ENCODE measurements at regions not wholly inside any gene's neighbourhood (a gene's known extent, or its start where the extent isn't known, plus 50 kb on each side); places are given as distances from the start of the nearest gene placed in this dataset.

- DNase-seq (ENCODE audit: low read depth), result no peak
Observed at GRCh38 chr9:107118863-107119624, 164.0 kb upstream of the RAD23B start.

GRCh38 chr9:107119735-107120134 is 163.3 kb upstream of the RAD23B start:
- no peak for DNase-seq (ENCODE audit: low read depth)

- DNase-seq (ENCODE audit: low read depth), result no peak
Observed at GRCh38 chr9:107123389-107123788, 159.7 kb upstream of the RAD23B start.

- no peak for DNase-seq (ENCODE audit: low read depth)
Observed at GRCh38 chr9:107127608-107128007, 155.5 kb upstream of the RAD23B start.

- no peak for DNase-seq (ENCODE audit: low read depth)
Observed at GRCh38 chr9:107131108-107131799, 151.8 kb upstream of the RAD23B start.

- DNase-seq (ENCODE audit: low read depth), result no peak
Observed at GRCh38 chr9:107136296-107136695, 146.8 kb upstream of the RAD23B start.

GRCh38 chr9:107137495-107138202 is 145.4 kb upstream of the RAD23B start:
- no peak for DNase-seq (ENCODE audit: low read depth)

GRCh38 chr9:107138261-107138992 is 144.7 kb upstream of the RAD23B start:
- DNase-seq (ENCODE audit: low read depth), result no peak

- no peak for DNase-seq (ENCODE audit: low read depth)
Observed at GRCh38 chr9:107141967-107142366, 141.1 kb upstream of the RAD23B start.

- DNase-seq (ENCODE audit: low read depth), result no peak
Observed at GRCh38 chr9:107142430-107142829, 140.6 kb upstream of the RAD23B start.

GRCh38 chr9:107142896-107143603 is 140.0 kb upstream of the RAD23B start:
- DNase-seq (ENCODE audit: low read depth), result no peak

GRCh38 chr9:107144475-107144874 is 138.6 kb upstream of the RAD23B start:
- no peak for DNase-seq (ENCODE audit: low read depth)

GRCh38 chr9:107147134-107147533 is 135.9 kb upstream of the RAD23B start:
- no peak for DNase-seq (ENCODE audit: low read depth)

- no peak for DNase-seq (ENCODE audit: low read depth)
Observed at GRCh38 chr9:107148216-107148615, 134.9 kb upstream of the RAD23B start.

GRCh38 chr9:107149756-107150155 is 133.3 kb upstream of the RAD23B start:
- DNase-seq (ENCODE audit: low read depth), result no peak

- DNase-seq (ENCODE audit: low read depth), result no peak
Observed at GRCh38 chr9:107153336-107153735, 129.7 kb upstream of the RAD23B start.

GRCh38 chr9:107154291-107154690 is 128.8 kb upstream of the RAD23B start:
- DNase-seq (ENCODE audit: low read depth), result no peak

- DNase-seq (ENCODE audit: low read depth), result no peak
Observed at GRCh38 chr9:107154766-107155165, 128.3 kb upstream of the RAD23B start.

- DNase-seq (ENCODE audit: low read depth), result no peak
Observed at GRCh38 chr9:107155244-107155817, 127.7 kb upstream of the RAD23B start.

- no peak for DNase-seq (ENCODE audit: low read depth)
Observed at GRCh38 chr9:107158321-107158720, 124.8 kb upstream of the RAD23B start.

- DNase-seq (ENCODE audit: low read depth), result no peak
Observed at GRCh38 chr9:107161338-107161737, 121.7 kb upstream of the RAD23B start.

Data from T-helper 22 cell (primary cell).